GM12872 (cell line): ENCODE measurements at regions not wholly inside any gene's neighbourhood (a gene's known extent, or its start where the extent isn't known, plus 50 kb on each side); places are given as distances from the start of the nearest gene placed in this dataset.

Experiments used
- CTCF ChIP-seq: IDR thresholded peaks from 3 replicates; pipeline ENCODE4 v1.5.1; 2011; ENCODE audit warnings: low read depth, mild to moderate bottlenecking, low read length, moderate library complexity; ENCODE audit not compliant: insufficient read depth

GRCh38 chr4:58740897-58741296 is 1630.7 kb upstream of the IGFBP7 start:
- TF ChIP-seq CTCF, result no peak

GRCh38 chr4:58739275-58739674 is 1629.1 kb upstream of the IGFBP7 start:
- TF ChIP-seq CTCF, result no peak

GRCh38 chr4:58738375-58738774 is 1628.2 kb upstream of the IGFBP7 start:
- no peak for TF ChIP-seq CTCF

GRCh38 chr4:58734030-58734674 is 1624.0 kb upstream of the IGFBP7 start:
- no peak for TF ChIP-seq CTCF

GRCh38 chr4:58732973-58733372 is 1622.8 kb upstream of the IGFBP7 start:
- TF ChIP-seq CTCF, result no peak

- TF ChIP-seq CTCF, result no peak
Observed at GRCh38 chr4:58723954-58724353, 1613.8 kb upstream of the IGFBP7 start.

- TF ChIP-seq CTCF, result no peak
Observed at GRCh38 chr4:58711039-58711438, 1600.9 kb upstream of the IGFBP7 start.
